H9 (cell line): ENCODE measurements at regions not wholly inside any gene's neighbourhood (a gene's known extent, or its start where the extent isn't known, plus 50 kb on each side); places are given as distances from the start of the nearest gene placed in this dataset.

Experiments used
- DNase-seq: peaks from one replicate; pipeline ENCODE4 v3.0.0-alpha.2; 2017
- H2AFZ ChIP-seq: one replicate; pipeline ENCODE4 v1.6.1; 2013; ENCODE audit warnings: mild to moderate bottlenecking, low read length, control low read depth, moderate library complexity
- H2AK5ac ChIP-seq: 2 replicates; pipeline ENCODE4 v1.6.1; 2013; ENCODE audit warnings: low read length, control low read depth, mixed read lengths; ENCODE audit not compliant: insufficient read length
- H2BK120ac ChIP-seq: one replicate; pipeline ENCODE4 v1.6.1; 2013; ENCODE audit warnings: low read depth, mild to moderate bottlenecking, low read length, control low read depth, inconsistent platforms; ENCODE audit not compliant: poor library complexity, severe bottlenecking
- H2BK12ac ChIP-seq: 2 replicates; pipeline ENCODE4 v1.6.1; 2013; ENCODE audit warnings: low read length, control low read depth, mixed read lengths, low read depth; ENCODE audit not compliant: insufficient read length
- H2BK15ac ChIP-seq: 2 replicates; pipeline ENCODE4 v1.6.1; 2013; ENCODE audit warnings: low read depth, low read length, control low read depth
- H2BK20ac ChIP-seq: one replicate; pipeline ENCODE4 v1.6.1; 2013; ENCODE audit warnings: low read depth, mild to moderate bottlenecking, low read length, control low read depth, inconsistent platforms; ENCODE audit not compliant: poor library complexity, severe bottlenecking
- H2BK5ac ChIP-seq: 2 replicates; pipeline ENCODE4 v1.6.1; 2013; ENCODE audit warnings: low read length, control low read depth, mixed read lengths; ENCODE audit not compliant: insufficient read length
- H3K14ac ChIP-seq: 2 replicates; pipeline ENCODE4 v1.6.1; 2013; ENCODE audit warnings: low read length, control low read depth; ENCODE audit not compliant: insufficient read depth
- H3K18ac ChIP-seq: 2 replicates; pipeline ENCODE4 v1.6.1; 2013; ENCODE audit warnings: low read depth, mild to moderate bottlenecking, mixed read lengths, low read length, control low read depth; ENCODE audit not compliant: insufficient read length
- H3K23ac ChIP-seq: 2 replicates; pipeline ENCODE4 v1.6.1; 2013; ENCODE audit warnings: low read length, control low read depth, mixed read lengths, low read depth; ENCODE audit not compliant: insufficient read length
- H3K23me2 ChIP-seq: 2 replicates; pipeline ENCODE4 v1.6.1; 2013; ENCODE audit warnings: low read depth, mild to moderate bottlenecking, mixed read lengths, low read length, control low read depth; ENCODE audit not compliant: insufficient read length, poor library complexity, severe bottlenecking
- H3K27ac ChIP-seq: 2 replicates; pipeline ENCODE4 v1.5.1; 2013; ENCODE audit warnings: low read length, control low read depth, mixed read lengths, low read depth; ENCODE audit not compliant: insufficient read length
- H3K27me3 ChIP-seq: 2 replicates; pipeline ENCODE4 v1.6.1; 2013; ENCODE audit warnings: low read length, control low read depth, inconsistent platforms; ENCODE audit not compliant: insufficient read depth
- H3K4ac ChIP-seq: 2 replicates; pipeline ENCODE4 v1.6.1; 2013; ENCODE audit warnings: low read depth, mild to moderate bottlenecking, control low read depth, inconsistent platforms, low read length, moderate library complexity
- H3K4me1 ChIP-seq: 2 replicates; pipeline ENCODE4 v1.6.1; 2013; ENCODE audit warnings: low read length, control low read depth, inconsistent platforms; ENCODE audit not compliant: insufficient read depth
- H3K4me2 ChIP-seq: 2 replicates; pipeline ENCODE4 v1.6.1; 2013; ENCODE audit warnings: low read length, control low read depth, mixed read lengths; ENCODE audit not compliant: insufficient read length, insufficient read depth
- H3K56ac ChIP-seq: 2 replicates; pipeline ENCODE4 v1.6.1; 2013; ENCODE audit warnings: low read depth, mild to moderate bottlenecking, mixed read lengths, low read length, control low read depth; ENCODE audit not compliant: insufficient read length
- H3K79me1 ChIP-seq: 2 replicates; pipeline ENCODE4 v1.6.1; 2013; ENCODE audit warnings: low read depth, mild to moderate bottlenecking, moderate library complexity, low read length, control low read depth, inconsistent platforms; ENCODE audit not compliant: insufficient read depth, poor library complexity, severe bottlenecking
- H3K79me2 ChIP-seq: 2 replicates; pipeline ENCODE4 v1.6.1; 2013; ENCODE audit warnings: low read length, control low read depth, inconsistent platforms; ENCODE audit not compliant: insufficient read depth
- H3K9ac ChIP-seq: 2 replicates; pipeline ENCODE4 v1.6.1; 2013; ENCODE audit warnings: low read length, control low read depth, mixed read lengths; ENCODE audit not compliant: insufficient read length; ENCODE audit errors: extremely low read depth
- H3K9me3 ChIP-seq: one replicate; pipeline ENCODE4 v1.6.1; 2013; ENCODE audit warnings: low read depth, low read length, inconsistent platforms; ENCODE audit not compliant: control insufficient read depth
- H3T11ph ChIP-seq: one replicate; pipeline ENCODE4 v1.6.1; 2013; ENCODE audit warnings: mild to moderate bottlenecking, low read length, control low read depth, inconsistent platforms
- H4K20me1 ChIP-seq: one replicate; pipeline ENCODE4 v1.6.1; 2013; ENCODE audit not compliant: control insufficient read depth, insufficient read length, insufficient read depth
- H4K5ac ChIP-seq: 2 replicates; pipeline ENCODE4 v1.6.1; 2013; ENCODE audit warnings: low read depth, mild to moderate bottlenecking, mixed read lengths, low read length, control low read depth; ENCODE audit not compliant: insufficient read length
- H4K8ac ChIP-seq: replicated peaks from 2 replicates; pipeline ENCODE4 v1.6.1; 2013; ENCODE audit warnings: low read length, control low read depth, mixed read lengths, low read depth; ENCODE audit not compliant: insufficient read length
- H4K91ac ChIP-seq: 2 replicates; pipeline ENCODE4 v1.6.1; 2013; ENCODE audit warnings: low read depth, mild to moderate bottlenecking, moderate library complexity, mixed read lengths, low read length, control low read depth; ENCODE audit not compliant: insufficient read length
- H3K27ac Mint-ChIP-seq, 3 experiments: 2 replicates in 2 of 3; 3 replicates in 1 of 3; pipeline ENCODE4 v1.8.0; 2020 to 2021; ENCODE audit warnings: mixed read lengths in 3 of 3, mild to moderate bottlenecking in 1 of 3, moderate library complexity in 1 of 3
- H3K27me3 Mint-ChIP-seq: 2 replicates; pipeline ENCODE4 v1.8.0; 2021; ENCODE audit warnings: low read depth, mild to moderate bottlenecking, moderate library complexity, mixed read lengths
- H3K36me3 Mint-ChIP-seq, 3 experiments: 2 replicates in 2 of 3; 3 replicates in 1 of 3; pipeline ENCODE4 v1.8.0; 2020 to 2021; ENCODE audit warnings: low read depth in 3 of 3, mixed read lengths in 3 of 3; ENCODE audit not compliant: insufficient read depth in 1 of 3
- H3K4me1 Mint-ChIP-seq, 2 experiments: 2 replicates each; pipeline ENCODE4 v1.8.0; 2020; ENCODE audit warnings: mixed read lengths in 2 of 2
- H3K4me3 Mint-ChIP-seq, 2 experiments: 2 replicates in 1 of 2; 3 replicates in 1 of 2; pipeline ENCODE4 v1.8.0; 2020 to 2021; ENCODE audit warnings: mild to moderate bottlenecking in 2 of 2, mixed read lengths in 2 of 2, moderate library complexity in 1 of 2
- H3K9me3 Mint-ChIP-seq, 2 experiments: 2 replicates in 1 of 2; 3 replicates in 1 of 2; pipeline ENCODE4 v1.8.0; 2020; ENCODE audit warnings: mild to moderate bottlenecking in 2 of 2, mixed read lengths in 2 of 2, moderate library complexity in 1 of 2
- CTCF ChIP-seq: fragments of 200-600 bp; sonication (generic); conservative IDR thresholded peaks from 3 replicates; pipeline ENCODE4 v1.8.0; 2021; ENCODE audit warnings: antibody characterized with exemption, mild to moderate bottlenecking
- WGBS: extraction: QIAGEN DNeasy Blood & Tissue Kit; methylation state at CpG from one replicate; pipeline ENCODE4 v1.1.7; 2013; ENCODE audit warnings: missing lambda C conversion rate, low lambda C conversion rate, mixed read lengths; ENCODE audit not compliant: insufficient read length; ENCODE audit errors: extremely low coverage; 5-methylcytosine and 5-hydroxymethylcytosine counted together

GRCh38 chr16:87178177-87178863, 138.9 kb downstream of the C16orf95 start:
- no CpG with 5 or more reads among the region's 14 CpGs for WGBS
- no peaks in the 10 kb centered on the region for H3K4me1 ChIP-seq
- no peak for TF ChIP-seq CTCF
- Mint-ChIP-seq H3K27ac (peak overlapping the region in 1 of 3 experiments; percentile 85; a peak in 2 of 7 replicates), H3K4me1 (peaks cover 8 to 30% of the 10 kb centered on the region in 2 experiments), H3K4me3 (peak overlapping the region; percentile 38 to 64), H3K36me3 (no peaks in the 10 kb centered on the region), H3K9me3 (no peaks in the 10 kb centered on the region; a peak in 1 of 5 replicates), H3K27me3 (peaks cover 10% of the 10 kb centered on the region)
- no peak overlapping the region; the same call in 1 of the 2 replicates for H3K14ac ChIP-seq
- H3K9me3 ChIP-seq = no peaks in the 10 kb centered on the region
- no peaks in the 10 kb centered on the region for H4K20me1 ChIP-seq
- no peak overlapping the region for H2BK20ac ChIP-seq
- H2BK5ac ChIP-seq = no peak overlapping the region
- H3K4me2 ChIP-seq = peak overlapping the region; percentile 44
- H3K9ac ChIP-seq = no peak overlapping the region
- H4K91ac ChIP-seq = no peak overlapping the region
- H3K23me2 ChIP-seq = no peaks in the 10 kb centered on the region
- H2BK120ac ChIP-seq = no peak overlapping the region
- no peak overlapping the region for H3K27ac ChIP-seq
- H2BK12ac ChIP-seq = no peak overlapping the region
- no peak overlapping the region for H4K8ac ChIP-seq
- H2AFZ ChIP-seq = no peak overlapping the region
- DNase-seq = peak; percentile 49
- no peak overlapping the region for H3K4ac ChIP-seq
- H3K27me3 ChIP-seq = no peaks in the 10 kb centered on the region; the same call in 1 of the 2 replicates
- no peak overlapping the region for H3K23ac ChIP-seq
- H3K18ac ChIP-seq = no peak overlapping the region
- H2BK15ac ChIP-seq = no peak overlapping the region
- H2AK5ac ChIP-seq = no peak overlapping the region
- no peaks in the 10 kb centered on the region for H3K79me2 ChIP-seq
- no peaks in the 10 kb centered on the region for H3K79me1 ChIP-seq
- H4K5ac ChIP-seq = no peak overlapping the region
- no peak overlapping the region for H3K56ac ChIP-seq
- H3T11ph ChIP-seq = no peak overlapping the region
